ENCODE measurements at regions not wholly inside any gene's neighbourhood (a gene's known extent, or its start where the extent isn't known, plus 50 kb on each side); places are given as distances from the start of the nearest gene placed in this dataset.

DNA sequence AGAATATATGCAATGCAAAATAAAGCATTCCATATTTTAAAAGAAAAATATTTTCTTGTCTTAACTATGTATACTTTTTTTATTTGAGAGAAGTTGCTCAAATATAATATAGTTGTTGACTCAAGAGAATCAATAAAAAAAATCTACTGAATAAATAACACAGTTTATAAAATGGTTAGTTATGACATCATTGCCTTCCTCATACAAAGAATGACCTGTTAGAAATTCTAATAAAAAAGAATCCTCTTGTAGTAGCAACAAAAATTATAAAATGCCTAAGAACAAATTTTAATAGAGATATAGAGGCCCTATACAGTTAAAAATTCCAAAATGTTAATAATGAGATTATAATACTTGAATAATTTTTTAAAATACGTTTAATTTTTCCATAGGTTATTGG, 96.5 kb upstream of the AHI1 start:
- ATAC-seq (no peak), DNase-seq (ENCODE audit: low read depth, low spot score) (no peak)
- Histone ChIP-seq H3K9ac (ENCODE audit: low read length) (no peak overlapping the region), H3K4me1 (ENCODE audit: control insufficient read depth in 1 of 2, insufficient read depth in 2 of 2, low read length in 2 of 2) (no peaks in the 10 kb centered on the region), H3K9me3 (ENCODE audit: control insufficient read depth in 1 of 2, insufficient read depth in 1 of 2, low read depth in 1 of 2, low read length in 2 of 2) (no peaks in the 10 kb centered on the region), H4K20me1 (ENCODE audit: insufficient read depth) (no peaks in the 10 kb centered on the region), H3K9me2 (ENCODE audit: insufficient read depth) (no peaks in the 10 kb centered on the region), H3K4me2 (ENCODE audit: low read length) (no peak overlapping the region), H3K36me3 (ENCODE audit: control insufficient read depth in 1 of 2, insufficient read depth in 2 of 2, low read length in 2 of 2) (no peaks in the 10 kb centered on the region), H2AFZ (ENCODE audit: low read depth, low read length, poor library complexity, severe bottlenecking) (no peak overlapping the region), H3K4me3 (replicated peaks in 1 of 2; ENCODE audit: low read depth in 1 of 2, low read length in 2 of 2) (no peak overlapping the region), H3K27ac (ENCODE audit: low read depth, low read length) (no peak overlapping the region), H3K27me3 (ENCODE audit: insufficient read depth, low read length) (no peaks in the 10 kb centered on the region), H3K79me2 (ENCODE audit: insufficient read depth, low read length) (no peaks in the 10 kb centered on the region)
- intact Hi-C loops (cut with micrococcal nuclease) = no loop called here
- POLR2A ChIA-PET = no interaction called here
- CTCF ChIA-PET = interaction anchor here (1.1 to 1.8 kb wide), 2 partner anchors 12 to 316 kb away, joined by 4 to 5 read pairs; no protein-coding TSS in a partner anchor
- TF ChIP-seq RAD21 (IDR thresholded peaks at IDR 0.05; ENCODE audit: low read depth) (no peak), POLR2A (IDR thresholded peaks at IDR 0.05; ENCODE audit: borderline replicate concordance, extremely low read depth, insufficient read depth, insufficient read length) (no peak), EZH2phosphoT487 (IDR thresholded peaks at IDR 0.05; ENCODE audit: borderline replicate concordance) (no peak), POLR2AphosphoS5 (IDR thresholded peaks at IDR 0.05; ENCODE audit: low read depth, low read length) (no peak), SP1 (IDR thresholded peaks at IDR 0.05; ENCODE audit: low read depth) (no peak), ZNF274 (IDR thresholded peaks at IDR 0.05; ENCODE audit: low read depth, low read length) (no peak), EGR1 (IDR thresholded peaks at IDR 0.05; ENCODE audit: low read depth) (no peak), ELF1 (IDR thresholded peaks at IDR 0.05; ENCODE audit: borderline replicate concordance, low read depth) (no peak), TCF7L2 (IDR thresholded peaks at IDR 0.05; ENCODE audit: borderline replicate concordance, extremely low read depth, insufficient read depth, insufficient read length) (no peak), CEBPB (IDR thresholded peaks at IDR 0.05; ENCODE audit: low read depth) (no peak)
- TF ChIP-seq, protein P1, sequence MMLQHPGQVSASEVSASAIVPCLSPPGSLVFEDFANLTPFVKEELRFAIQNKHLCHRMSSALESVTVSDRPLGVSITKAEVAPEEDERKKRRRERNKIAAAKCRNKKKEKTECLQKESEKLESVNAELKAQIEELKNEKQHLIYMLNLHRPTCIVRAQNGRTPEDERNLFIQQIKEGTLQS (IDR thresholded peaks at IDR 0.05) = no peak
- TF ChIP-seq, protein P2, sequence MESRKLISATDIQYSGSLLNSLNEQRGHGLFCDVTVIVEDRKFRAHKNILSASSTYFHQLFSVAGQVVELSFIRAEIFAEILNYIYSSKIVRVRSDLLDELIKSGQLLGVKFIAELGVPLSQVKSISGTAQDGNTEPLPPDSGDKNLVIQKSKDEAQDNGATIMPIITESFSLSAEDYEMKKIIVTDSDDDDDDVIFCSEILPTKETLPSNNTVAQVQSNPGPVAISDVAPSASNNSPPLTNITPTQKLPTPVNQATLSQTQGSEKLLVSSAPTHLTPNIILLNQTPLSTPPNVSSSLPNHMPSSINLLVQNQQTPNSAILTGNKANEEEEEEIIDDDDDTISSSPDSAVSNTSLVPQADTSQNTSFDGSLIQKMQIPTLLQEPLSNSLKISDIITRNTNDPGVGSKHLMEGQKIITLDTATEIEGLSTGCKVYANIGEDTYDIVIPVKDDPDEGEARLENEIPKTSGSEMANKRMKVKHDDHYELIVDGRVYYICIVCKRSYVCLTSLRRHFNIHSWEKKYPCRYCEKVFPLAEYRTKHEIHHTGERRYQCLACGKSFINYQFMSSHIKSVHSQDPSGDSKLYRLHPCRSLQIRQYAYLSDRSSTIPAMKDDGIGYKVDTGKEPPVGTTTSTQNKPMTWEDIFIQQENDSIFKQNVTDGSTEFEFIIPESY (IDR thresholded peaks at IDR 0.05; ENCODE audit: extremely low read depth, insufficient replicate concordance, low read length) = no peak
- TF ChIP-seq, protein P3, sequence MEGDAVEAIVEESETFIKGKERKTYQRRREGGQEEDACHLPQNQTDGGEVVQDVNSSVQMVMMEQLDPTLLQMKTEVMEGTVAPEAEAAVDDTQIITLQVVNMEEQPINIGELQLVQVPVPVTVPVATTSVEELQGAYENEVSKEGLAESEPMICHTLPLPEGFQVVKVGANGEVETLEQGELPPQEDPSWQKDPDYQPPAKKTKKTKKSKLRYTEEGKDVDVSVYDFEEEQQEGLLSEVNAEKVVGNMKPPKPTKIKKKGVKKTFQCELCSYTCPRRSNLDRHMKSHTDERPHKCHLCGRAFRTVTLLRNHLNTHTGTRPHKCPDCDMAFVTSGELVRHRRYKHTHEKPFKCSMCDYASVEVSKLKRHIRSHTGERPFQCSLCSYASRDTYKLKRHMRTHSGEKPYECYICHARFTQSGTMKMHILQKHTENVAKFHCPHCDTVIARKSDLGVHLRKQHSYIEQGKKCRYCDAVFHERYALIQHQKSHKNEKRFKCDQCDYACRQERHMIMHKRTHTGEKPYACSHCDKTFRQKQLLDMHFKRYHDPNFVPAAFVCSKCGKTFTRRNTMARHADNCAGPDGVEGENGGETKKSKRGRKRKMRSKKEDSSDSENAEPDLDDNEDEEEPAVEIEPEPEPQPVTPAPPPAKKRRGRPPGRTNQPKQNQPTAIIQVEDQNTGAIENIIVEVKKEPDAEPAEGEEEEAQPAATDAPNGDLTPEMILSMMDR (IDR thresholded peaks at IDR 0.05 in 2 of 3, conservative IDR thresholded peaks at IDR 0.05 in 1 of 3; ENCODE audit: borderline replicate concordance in 1 of 3, insufficient read depth in 1 of 3, low read depth in 2 of 3, low read length in 2 of 3) = no peak
- TF ChIP-seq, protein P4, sequence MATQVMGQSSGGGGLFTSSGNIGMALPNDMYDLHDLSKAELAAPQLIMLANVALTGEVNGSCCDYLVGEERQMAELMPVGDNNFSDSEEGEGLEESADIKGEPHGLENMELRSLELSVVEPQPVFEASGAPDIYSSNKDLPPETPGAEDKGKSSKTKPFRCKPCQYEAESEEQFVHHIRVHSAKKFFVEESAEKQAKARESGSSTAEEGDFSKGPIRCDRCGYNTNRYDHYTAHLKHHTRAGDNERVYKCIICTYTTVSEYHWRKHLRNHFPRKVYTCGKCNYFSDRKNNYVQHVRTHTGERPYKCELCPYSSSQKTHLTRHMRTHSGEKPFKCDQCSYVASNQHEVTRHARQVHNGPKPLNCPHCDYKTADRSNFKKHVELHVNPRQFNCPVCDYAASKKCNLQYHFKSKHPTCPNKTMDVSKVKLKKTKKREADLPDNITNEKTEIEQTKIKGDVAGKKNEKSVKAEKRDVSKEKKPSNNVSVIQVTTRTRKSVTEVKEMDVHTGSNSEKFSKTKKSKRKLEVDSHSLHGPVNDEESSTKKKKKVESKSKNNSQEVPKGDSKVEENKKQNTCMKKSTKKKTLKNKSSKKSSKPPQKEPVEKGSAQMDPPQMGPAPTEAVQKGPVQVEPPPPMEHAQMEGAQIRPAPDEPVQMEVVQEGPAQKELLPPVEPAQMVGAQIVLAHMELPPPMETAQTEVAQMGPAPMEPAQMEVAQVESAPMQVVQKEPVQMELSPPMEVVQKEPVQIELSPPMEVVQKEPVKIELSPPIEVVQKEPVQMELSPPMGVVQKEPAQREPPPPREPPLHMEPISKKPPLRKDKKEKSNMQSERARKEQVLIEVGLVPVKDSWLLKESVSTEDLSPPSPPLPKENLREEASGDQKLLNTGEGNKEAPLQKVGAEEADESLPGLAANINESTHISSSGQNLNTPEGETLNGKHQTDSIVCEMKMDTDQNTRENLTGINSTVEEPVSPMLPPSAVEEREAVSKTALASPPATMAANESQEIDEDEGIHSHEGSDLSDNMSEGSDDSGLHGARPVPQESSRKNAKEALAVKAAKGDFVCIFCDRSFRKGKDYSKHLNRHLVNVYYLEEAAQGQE (IDR thresholded peaks at IDR 0.05; ENCODE audit: low read depth) = no peak
- RAD21 ChIA-PET (ENCODE audit: low non-redundant PET in 1 of 2, low total read pairs in 2 of 2, uncharacterized antibody in 2 of 2, unreplicated experiment in 2 of 2) = interaction anchor here in 1 of 2 experiments (1.0 kb wide), 1 partner anchor 316 kb away, joined by 3 read pairs; no protein-coding TSS in a partner anchor
- no TSS peak for BruUV-seq (replicated peaks)
